Activated T-helper 1 cell treated with anti-CD3 and anti-CD28 coated beads, Interleukin-12 subunit alpha, Interleukin-12 subunit beta, Interleukin-2, Interleukin-4 antibody, amounts not matched to agents 30 ng/mL and 10 ng/mL and 1 ng/mL, durations not matched to agents 14 hours and 24 hours and 36 hours (primary cell): ENCODE measurements at regions not wholly inside any gene's neighbourhood (a gene's known extent, or its start where the extent isn't known, plus 50 kb on each side); places are given as distances from the start of the nearest gene placed in this dataset.

Source experiments
- DNase-seq: peaks from one replicate; pipeline ENCODE4 v3.0.0; 2021; ENCODE audit warnings: low spot score
- H3K27ac Mint-ChIP-seq: one replicate; pipeline ENCODE4 v1.8.0; 2021; ENCODE audit warnings: mild to moderate bottlenecking, mixed read lengths
- H3K27me3 Mint-ChIP-seq: one replicate; pipeline ENCODE4 v1.8.0; 2022; ENCODE audit warnings: mild to moderate bottlenecking, moderate library complexity, mixed read lengths; ENCODE audit not compliant: insufficient read depth
- H3K36me3 Mint-ChIP-seq: one replicate; pipeline ENCODE4 v1.8.0; 2021; ENCODE audit warnings: low read depth, mixed read lengths
- H3K4me1 Mint-ChIP-seq: one replicate; pipeline ENCODE4 v1.8.0; 2021; ENCODE audit warnings: low read depth, mixed read lengths
- H3K4me3 Mint-ChIP-seq: one replicate; pipeline ENCODE4 v1.8.0; 2021; ENCODE audit warnings: mild to moderate bottlenecking, moderate library complexity, mixed read lengths
- H3K9me3 Mint-ChIP-seq: one replicate; pipeline ENCODE4 v1.8.0; 2021; ENCODE audit warnings: mixed read lengths
- intact Hi-C: fragments of 100-400 bp; cut with micrococcal nuclease; formaldehyde crosslinking; loops from one replicate; pipeline ENCODE4 v1.15.1; 2024

- DNase-seq: no peak
- no peak overlapping the region for H3K27ac Mint-ChIP-seq
- intact Hi-C loops: no loop called here
- H3K9me3 Mint-ChIP-seq: peaks cover 3% of the 10 kb centered on the region
- peaks cover 6% of the 10 kb centered on the region for H3K27me3 Mint-ChIP-seq
- H3K4me1 Mint-ChIP-seq: no peaks in the 10 kb centered on the region
- H3K36me3 Mint-ChIP-seq: no peaks in the 10 kb centered on the region
- no peak overlapping the region for H3K4me3 Mint-ChIP-seq
Observed at GRCh38 chr2:48016225-48017019, 110.1 kb upstream of the FBXO11 start.

GRCh38 chr2:48017136-48017535 lies 110.8 kb upstream of the FBXO11 start:
- DNase-seq: no peak
- Mint-ChIP-seq H3K27ac (no peak overlapping the region), H3K4me1 (no peaks in the 10 kb centered on the region), H3K9me3 (peaks cover 3% of the 10 kb centered on the region), H3K4me3 (no peak overlapping the region), H3K36me3 (no peaks in the 10 kb centered on the region), H3K27me3 (peaks cover 6% of the 10 kb centered on the region)
- intact Hi-C loops: no loop called here

- intact Hi-C loops: no loop called here
- Mint-ChIP-seq H3K27me3 (peaks cover 6% of the 10 kb centered on the region), H3K4me1 (no peaks in the 10 kb centered on the region), H3K9me3 (peaks cover 3% of the 10 kb centered on the region), H3K27ac (no peak overlapping the region), H3K36me3 (no peaks in the 10 kb centered on the region), H3K4me3 (no peak overlapping the region)
- DNase-seq: no peak
Observed at GRCh38 chr2:48018480-48018879, 112.2 kb upstream of the FBXO11 start.

- Mint-ChIP-seq H3K4me3 (no peak overlapping the region), H3K9me3 (no peaks in the 10 kb centered on the region), H3K27me3 (peaks cover 6% of the 10 kb centered on the region), H3K36me3 (no peaks in the 10 kb centered on the region), H3K27ac (no peak overlapping the region), H3K4me1 (no peaks in the 10 kb centered on the region)
- intact Hi-C loops: no loop called here
- DNase-seq: no peak
Observed at GRCh38 chr2:48026865-48027264, 120.6 kb upstream of the FBXO11 start.

- no peaks in the 10 kb centered on the region for H3K9me3 Mint-ChIP-seq
- intact Hi-C loops: no loop called here
- DNase-seq: no peak
- H3K27ac Mint-ChIP-seq: no peak overlapping the region
- H3K27me3 Mint-ChIP-seq: peaks cover 9% of the 10 kb centered on the region
- H3K36me3 Mint-ChIP-seq: no peaks in the 10 kb centered on the region
- H3K4me1 Mint-ChIP-seq: no peaks in the 10 kb centered on the region
- no peak overlapping the region for H3K4me3 Mint-ChIP-seq
Observed at GRCh38 chr2:48032765-48033164, 126.5 kb upstream of the FBXO11 start.

- H3K27me3 Mint-ChIP-seq: peaks cover 6% of the 10 kb centered on the region
- H3K4me1 Mint-ChIP-seq: no peaks in the 10 kb centered on the region
- no peaks in the 10 kb centered on the region for H3K36me3 Mint-ChIP-seq
- H3K4me3 Mint-ChIP-seq: no peak overlapping the region
- H3K27ac Mint-ChIP-seq: no peak overlapping the region
- DNase-seq: no peak
- intact Hi-C loops: no loop called here
- no peaks in the 10 kb centered on the region for H3K9me3 Mint-ChIP-seq
Observed at GRCh38 chr2:48034295-48034694, 128.0 kb upstream of the FBXO11 start.

- Mint-ChIP-seq H3K36me3 (no peaks in the 10 kb centered on the region), H3K9me3 (no peaks in the 10 kb centered on the region), H3K4me3 (no peak overlapping the region), H3K27ac (no peak overlapping the region), H3K27me3 (peaks cover 8% of the 10 kb centered on the region), H3K4me1 (no peaks in the 10 kb centered on the region)
- no peak for DNase-seq
- intact Hi-C loops: no loop called here
Observed at GRCh38 chr2:48036312-48036711, 130.0 kb upstream of the FBXO11 start.

GRCh38 chr2:48039209-48039990 lies 133.1 kb upstream of the FBXO11 start:
- Mint-ChIP-seq H3K4me1 (no peaks in the 10 kb centered on the region), H3K4me3 (no peak overlapping the region), H3K9me3 (no peaks in the 10 kb centered on the region), H3K27ac (no peak overlapping the region), H3K27me3 (peaks cover 9% of the 10 kb centered on the region), H3K36me3 (no peaks in the 10 kb centered on the region)
- intact Hi-C loops: no loop called here
- no peak for DNase-seq

- Mint-ChIP-seq H3K27ac (no peak overlapping the region), H3K36me3 (no peaks in the 10 kb centered on the region), H3K27me3 (peaks cover 5% of the 10 kb centered on the region), H3K4me3 (no peak overlapping the region), H3K4me1 (no peaks in the 10 kb centered on the region), H3K9me3 (no peaks in the 10 kb centered on the region)
- no peak for DNase-seq
- intact Hi-C loops: no loop called here
Observed at GRCh38 chr2:48043131-48043700, 136.9 kb upstream of the FBXO11 start.

GRCh38 chr2:48043746-48044145 lies 137.4 kb upstream of the FBXO11 start:
- peaks cover 5% of the 10 kb centered on the region for H3K27me3 Mint-ChIP-seq
- no peak overlapping the region for H3K4me3 Mint-ChIP-seq
- intact Hi-C loops: no loop called here
- no peak overlapping the region for H3K27ac Mint-ChIP-seq
- DNase-seq: no peak
- H3K36me3 Mint-ChIP-seq: no peaks in the 10 kb centered on the region
- no peaks in the 10 kb centered on the region for H3K4me1 Mint-ChIP-seq
- H3K9me3 Mint-ChIP-seq: no peaks in the 10 kb centered on the region

- no peaks in the 10 kb centered on the region for H3K4me1 Mint-ChIP-seq
- H3K4me3 Mint-ChIP-seq: no peak overlapping the region
Observed at GRCh38 chr2:48045613-48046012, 139.3 kb upstream of the FBXO11 start.

GRCh38 chr2:48048476-48049171 lies 142.3 kb upstream of the FBXO11 start:
- Mint-ChIP-seq H3K4me1 (no peaks in the 10 kb centered on the region), H3K4me3 (no peak overlapping the region), H3K27me3 (peaks cover 5% of the 10 kb centered on the region), H3K36me3 (no peaks in the 10 kb centered on the region), H3K9me3 (no peaks in the 10 kb centered on the region), H3K27ac (no peak overlapping the region)
- DNase-seq: no peak
- intact Hi-C loops: no loop called here

More at GRCh38 chr2:48045613-48046012, 139.3 kb upstream of the FBXO11 start:
- Mint-ChIP-seq H3K27ac (no peak overlapping the region), H3K36me3 (no peaks in the 10 kb centered on the region), H3K9me3 (no peaks in the 10 kb centered on the region), H3K27me3 (peaks cover 8% of the 10 kb centered on the region)
- DNase-seq: no peak
- intact Hi-C loops: no loop called here

- H3K4me3 Mint-ChIP-seq: no peak overlapping the region
- no peaks in the 10 kb centered on the region for H3K4me1 Mint-ChIP-seq
- intact Hi-C loops: no loop called here
- DNase-seq: no peak
- peaks cover 5% of the 10 kb centered on the region for H3K27me3 Mint-ChIP-seq
- H3K36me3 Mint-ChIP-seq: no peaks in the 10 kb centered on the region
- no peak overlapping the region for H3K27ac Mint-ChIP-seq
- no peaks in the 10 kb centered on the region for H3K9me3 Mint-ChIP-seq
Observed at GRCh38 chr2:48049371-48049770, 143.1 kb upstream of the FBXO11 start.
